MM.1S (cell line): ENCODE measurements at regions not wholly inside any gene's neighbourhood (a gene's known extent, or its start where the extent isn't known, plus 50 kb on each side); places are given as distances from the start of the nearest gene placed in this dataset.

Source experiments
- EZH2 ChIP-seq: fragments of 300-600 bp; sonication (generic); optimal IDR thresholded peaks from 2 replicates; pipeline ENCODE3; 2017; ENCODE audit warnings: low read depth, mild to moderate bottlenecking, antibody characterized with exemption, low read length, mixed read lengths
- EZH2phosphoT487 ChIP-seq: fragments of 300-600 bp; sonication (generic); IDR thresholded peaks from 2 replicates; pipeline ENCODE4 v1.6.1; 2018; ENCODE audit warnings: antibody characterized with exemption, low read length
- TF ChIP-seq, protein P1 (sequence below): fragments of 300-600 bp; sonication (generic); IDR thresholded peaks from 2 replicates; pipeline ENCODE4 v1.5.1; 2016; ENCODE audit warnings: antibody characterized with exemption, low read length, mixed read lengths

DNA sequence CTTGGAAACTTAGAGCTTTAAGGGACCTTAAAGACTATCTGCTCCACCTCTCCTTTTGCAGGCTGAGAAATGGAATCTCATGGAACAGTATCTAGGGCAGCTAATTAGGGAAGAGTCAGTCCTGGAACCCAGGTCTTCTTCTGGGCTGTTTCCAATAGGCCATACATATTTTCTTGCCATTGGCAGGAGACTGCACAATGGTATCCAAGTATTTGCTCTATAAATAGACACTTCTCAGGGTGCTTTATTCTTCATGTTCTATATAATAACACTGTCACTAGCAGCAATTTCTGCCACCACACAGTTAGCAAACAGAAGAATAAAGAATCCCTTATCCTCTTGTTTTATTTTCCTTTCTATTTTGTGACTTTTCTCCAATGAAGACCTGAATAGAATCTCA lies 291.7 kb downstream of the C4orf33 start:
- TF ChIP-seq EZH2phosphoT487: no peak
- TF ChIP-seq, protein P1, sequence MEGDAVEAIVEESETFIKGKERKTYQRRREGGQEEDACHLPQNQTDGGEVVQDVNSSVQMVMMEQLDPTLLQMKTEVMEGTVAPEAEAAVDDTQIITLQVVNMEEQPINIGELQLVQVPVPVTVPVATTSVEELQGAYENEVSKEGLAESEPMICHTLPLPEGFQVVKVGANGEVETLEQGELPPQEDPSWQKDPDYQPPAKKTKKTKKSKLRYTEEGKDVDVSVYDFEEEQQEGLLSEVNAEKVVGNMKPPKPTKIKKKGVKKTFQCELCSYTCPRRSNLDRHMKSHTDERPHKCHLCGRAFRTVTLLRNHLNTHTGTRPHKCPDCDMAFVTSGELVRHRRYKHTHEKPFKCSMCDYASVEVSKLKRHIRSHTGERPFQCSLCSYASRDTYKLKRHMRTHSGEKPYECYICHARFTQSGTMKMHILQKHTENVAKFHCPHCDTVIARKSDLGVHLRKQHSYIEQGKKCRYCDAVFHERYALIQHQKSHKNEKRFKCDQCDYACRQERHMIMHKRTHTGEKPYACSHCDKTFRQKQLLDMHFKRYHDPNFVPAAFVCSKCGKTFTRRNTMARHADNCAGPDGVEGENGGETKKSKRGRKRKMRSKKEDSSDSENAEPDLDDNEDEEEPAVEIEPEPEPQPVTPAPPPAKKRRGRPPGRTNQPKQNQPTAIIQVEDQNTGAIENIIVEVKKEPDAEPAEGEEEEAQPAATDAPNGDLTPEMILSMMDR: no peak
- no peak for TF ChIP-seq EZH2
